CMK (cell line): ENCODE measurements at regions not wholly inside any gene's neighbourhood (a gene's known extent, or its start where the extent isn't known, plus 50 kb on each side); places are given as distances from the start of the nearest gene placed in this dataset.

Experiments
- DNase-seq: peaks from one replicate; pipeline ENCODE4 v3.0.0-alpha.2; 2010; ENCODE audit warnings: low read depth

- DNase-seq, result no peak
Measured at GRCh38 chr5:2986301-2986700, 234.8 kb upstream of the IRX2 start.

GRCh38 chr5:2985718-2986117 is 234.2 kb upstream of the IRX2 start:
- DNase-seq, result no peak

GRCh38 chr5:2983583-2984300 is 232.3 kb upstream of the IRX2 start:
- DNase-seq, result no peak

GRCh38 chr5:2981652-2982051 is 230.2 kb upstream of the IRX2 start:
- no peak for DNase-seq

GRCh38 chr5:2981035-2981434 is 229.6 kb upstream of the IRX2 start:
- no peak for DNase-seq

- no peak for DNase-seq
Measured at GRCh38 chr5:2960294-2960693, 208.8 kb upstream of the IRX2 start.

- DNase-seq, result no peak
Measured at GRCh38 chr5:2958976-2959375, 207.5 kb upstream of the IRX2 start.

GRCh38 chr5:2948875-2949274 is 197.4 kb upstream of the IRX2 start:
- no peak for DNase-seq

GRCh38 chr5:2946315-2946714 is 194.8 kb upstream of the IRX2 start:
- no peak for DNase-seq

- no peak for DNase-seq
Measured at GRCh38 chr5:2936413-2936812, 184.9 kb upstream of the IRX2 start.

GRCh38 chr5:2929779-2930178 is 178.3 kb upstream of the IRX2 start:
- no peak for DNase-seq

GRCh38 chr5:2921651-2922050 is 170.2 kb upstream of the IRX2 start:
- DNase-seq, result no peak

- no peak for DNase-seq
Measured at GRCh38 chr5:2921176-2921575, 169.7 kb upstream of the IRX2 start.

GRCh38 chr5:2920312-2920711 is 168.8 kb upstream of the IRX2 start:
- no peak for DNase-seq

GRCh38 chr5:2919310-2920018 is 168.0 kb upstream of the IRX2 start:
- DNase-seq, result no peak

GRCh38 chr5:2917524-2917923 is 166.0 kb upstream of the IRX2 start:
- no peak for DNase-seq

GRCh38 chr5:2917093-2917492 is 165.6 kb upstream of the IRX2 start:
- DNase-seq, result no peak

GRCh38 chr5:2916076-2916682 is 164.7 kb upstream of the IRX2 start:
- no peak for DNase-seq

- no peak for DNase-seq
Measured at GRCh38 chr5:2914981-2915484, 163.6 kb upstream of the IRX2 start.

GRCh38 chr5:2914022-2914661 is 162.7 kb upstream of the IRX2 start:
- no peak for DNase-seq

GRCh38 chr5:2913281-2913680 is 161.8 kb upstream of the IRX2 start:
- DNase-seq, result no peak

- DNase-seq, result no peak
Measured at GRCh38 chr5:2912741-2913140, 161.3 kb upstream of the IRX2 start.
